ENCODE measurements at regions not wholly inside any gene's neighbourhood (a gene's known extent, or its start where the extent isn't known, plus 50 kb on each side); places are given as distances from the start of the nearest gene placed in this dataset.
"Not testable (repeated sequence)": the region's sequence is repeated elsewhere in the genome, so short reads cannot be mapped to it uniquely, and the experiment has no call there.

DNA sequence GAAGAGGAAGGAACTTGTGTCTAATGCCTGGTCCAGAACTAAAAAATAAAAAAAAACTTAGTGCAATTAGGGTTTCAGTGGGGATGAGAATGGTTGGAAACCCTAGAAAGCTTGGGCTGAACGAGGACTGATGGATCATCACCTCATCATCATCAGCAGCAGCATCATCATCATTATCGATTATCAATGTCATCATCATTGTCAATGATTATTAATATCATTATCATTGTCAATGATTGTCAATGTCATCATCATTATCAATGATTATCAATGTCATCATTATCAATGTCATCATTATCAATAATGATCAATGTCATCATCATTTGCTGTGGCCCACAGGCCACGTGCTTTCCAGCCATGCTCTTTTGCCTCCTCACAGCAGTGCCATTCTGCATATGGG lies 952.0 kb upstream of the ZNF722 start:
- DNase-seq: no peak

DNA sequence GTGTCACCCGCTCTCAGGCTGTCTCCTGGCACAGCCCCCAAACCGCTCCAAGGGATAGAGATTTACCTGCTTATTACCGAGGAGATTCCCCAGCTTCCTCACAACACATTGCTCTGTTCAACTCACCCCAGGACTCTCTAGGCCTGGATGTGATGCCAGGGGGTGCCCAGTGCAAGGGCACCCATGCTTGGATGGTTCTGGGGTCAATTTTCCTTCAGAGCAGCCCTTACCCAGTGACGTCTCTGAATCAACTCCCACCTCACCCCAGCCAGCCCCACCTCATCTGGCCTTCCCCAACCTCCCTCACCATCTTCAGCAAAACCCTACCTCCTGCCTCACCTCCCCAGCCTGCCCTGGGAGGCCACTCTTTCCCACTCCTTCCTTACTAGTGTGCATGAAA lies 951.6 kb upstream of the ZNF722 start:
- no peak for DNase-seq

DNA sequence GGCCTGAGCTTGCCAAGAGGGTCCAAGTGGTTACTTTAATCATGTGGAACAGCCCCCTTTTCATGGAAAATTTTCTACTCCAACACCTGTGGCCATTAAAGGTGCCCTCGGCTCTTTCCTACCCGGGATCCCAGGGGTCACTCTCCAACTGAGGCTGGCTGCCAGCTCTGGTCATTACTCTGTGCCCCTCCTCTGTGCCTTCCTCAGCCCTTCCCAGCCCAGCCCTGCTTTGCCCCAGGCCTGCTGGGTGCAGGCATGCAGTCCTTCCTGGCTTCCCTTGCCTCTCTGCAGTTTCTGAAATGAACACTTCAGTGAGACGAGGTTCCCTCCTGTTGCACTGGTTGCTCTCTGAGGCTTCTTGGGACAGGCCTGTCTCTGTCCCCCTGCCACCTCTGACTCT lies 951.1 kb upstream of the ZNF722 start:
- DNase-seq: no peak

DNA sequence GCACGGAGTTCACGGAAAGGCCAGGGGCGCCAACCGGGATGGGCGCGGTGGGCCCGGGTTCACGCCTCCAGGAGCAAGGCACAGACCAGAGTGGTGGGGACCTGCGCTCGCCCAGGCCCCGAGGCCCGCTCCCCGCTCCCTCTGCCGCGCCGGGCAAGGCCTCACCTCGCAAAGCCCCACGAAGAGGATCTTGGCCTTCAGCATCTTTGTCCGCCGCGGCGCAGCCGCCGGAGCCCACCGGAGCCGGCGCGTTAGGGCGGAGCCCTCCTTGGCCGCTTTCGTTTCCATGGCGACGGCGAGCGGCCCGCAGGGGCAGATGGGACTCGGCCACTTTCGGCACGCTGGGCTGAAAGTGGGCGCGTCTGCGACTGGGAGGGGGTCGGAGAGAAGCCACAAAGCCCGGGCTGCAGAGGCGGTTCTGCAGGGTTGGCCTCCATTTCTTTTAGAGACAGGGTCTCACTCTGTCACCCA lies 944.4 kb upstream of the ZNF722 start:
- no peak for DNase-seq

DNA sequence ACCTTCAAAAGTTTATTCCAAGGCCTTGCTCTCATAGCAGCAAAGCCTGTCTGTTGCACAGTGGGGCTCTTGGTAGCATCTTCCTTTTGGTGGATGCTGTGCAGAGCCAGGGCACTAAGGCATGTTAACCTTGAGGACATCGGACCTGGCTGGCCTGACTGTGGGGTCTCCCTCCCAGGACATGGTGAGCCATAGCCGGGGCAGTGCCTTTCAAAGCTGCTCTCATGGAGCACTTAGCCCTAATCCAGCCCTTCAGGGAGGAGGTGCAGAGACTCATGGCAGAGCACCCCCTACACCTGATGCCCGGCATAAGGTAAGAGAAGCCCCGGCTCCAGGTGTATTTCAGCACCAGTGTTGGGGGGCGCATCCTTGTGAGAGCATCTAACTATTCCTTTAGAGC lies 941.4 kb upstream of the ZNF722 start:
- no peak for DNase-seq

DNA sequence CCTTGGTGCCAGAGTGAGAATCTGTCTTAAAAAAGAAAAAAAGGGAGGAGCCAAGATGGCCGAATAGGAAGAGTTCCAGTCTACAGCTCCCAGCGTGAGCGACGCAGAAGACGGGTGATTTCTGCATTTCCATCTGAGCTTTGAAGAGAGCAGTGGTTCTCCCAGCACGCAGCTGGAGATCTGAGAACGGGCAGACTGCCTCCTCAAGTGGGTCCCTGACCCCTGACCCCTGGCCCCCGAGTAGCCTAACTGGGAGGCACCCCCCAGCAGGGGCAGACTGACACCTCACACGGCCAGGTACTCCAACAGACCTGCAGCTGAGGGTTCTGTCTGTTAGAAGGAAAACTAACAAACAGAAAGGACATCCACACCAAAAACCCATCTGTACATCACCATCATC lies 937.9 kb upstream of the ZNF722 start:
- DNase-seq: not testable (repeated sequence)

DNA sequence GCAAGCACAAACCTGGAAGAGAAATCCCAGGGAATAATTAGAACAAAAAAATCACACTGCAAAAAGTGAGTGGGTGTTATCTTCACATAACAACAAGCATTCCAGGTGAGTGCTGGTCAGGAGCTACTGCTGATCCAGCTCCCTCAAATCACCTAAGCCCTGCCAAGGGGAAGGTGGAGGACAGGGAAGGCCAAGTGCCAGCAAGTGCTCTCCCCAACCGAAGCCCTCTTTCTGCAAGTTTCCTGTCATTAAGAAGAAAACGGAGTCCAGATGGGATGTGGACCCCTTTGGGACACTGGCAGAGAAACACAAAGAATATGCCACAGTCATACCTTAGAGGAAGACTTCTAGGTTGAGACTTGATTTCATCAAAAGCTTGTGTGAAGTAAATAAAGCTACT lies 933.0 kb upstream of the ZNF722 start:
- DNase-seq: no peak

DNA sequence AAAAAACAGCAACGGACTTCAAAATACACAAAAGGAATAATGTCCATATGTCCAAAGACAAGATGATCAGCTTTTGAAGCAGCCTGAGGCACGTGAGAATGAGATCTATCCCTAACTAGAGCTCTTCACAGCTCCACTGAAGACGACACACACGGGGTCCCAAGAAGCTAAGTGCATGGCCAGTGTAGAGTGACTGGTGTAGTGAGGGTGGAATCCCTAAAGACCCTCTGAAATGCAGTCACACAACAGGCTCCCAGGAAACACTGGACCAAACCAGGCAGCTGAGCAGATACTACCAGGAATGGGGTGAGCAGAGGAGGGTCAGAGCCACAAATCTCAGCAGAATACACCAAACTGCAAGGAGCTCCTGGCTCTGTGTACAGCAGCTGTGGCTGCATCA lies 932.4 kb upstream of the ZNF722 start:
- DNase-seq: not testable (repeated sequence)

DNA sequence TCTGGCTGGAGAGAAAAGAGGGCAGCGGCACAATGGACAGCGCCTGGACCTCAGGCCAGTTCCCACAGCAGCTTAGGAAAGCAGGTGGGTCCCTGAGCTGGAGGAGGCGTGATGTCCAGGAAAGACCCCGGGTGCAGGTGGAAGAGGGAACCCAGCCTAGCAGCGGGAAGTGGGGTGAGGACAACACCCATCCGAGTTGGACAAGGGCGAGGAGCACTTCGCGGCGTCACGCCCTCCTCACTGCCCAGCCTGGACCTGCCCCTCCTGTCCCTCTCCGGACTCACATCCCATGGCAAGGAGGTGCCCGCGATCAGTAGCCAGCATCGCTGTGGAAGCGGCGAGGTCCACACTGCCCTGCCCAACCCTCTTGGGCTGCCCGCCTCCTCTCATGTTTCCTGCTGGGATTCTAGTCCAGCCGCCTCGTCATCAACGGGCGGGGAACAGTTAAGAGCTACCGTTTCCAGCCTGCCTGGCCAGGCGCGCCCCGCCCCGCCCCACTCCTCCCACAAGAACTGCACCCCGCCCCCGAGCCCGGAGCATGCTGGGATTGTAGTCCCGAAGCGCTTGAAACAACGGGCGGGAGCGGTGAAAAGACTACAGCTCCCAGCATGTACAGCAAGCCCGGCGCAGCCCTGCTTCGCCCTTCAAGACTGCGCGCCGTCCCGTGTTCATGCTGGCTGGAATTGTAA lies 930.6 kb upstream of the ZNF722 start:
- peak; percentile 13 for DNase-seq

DNA sequence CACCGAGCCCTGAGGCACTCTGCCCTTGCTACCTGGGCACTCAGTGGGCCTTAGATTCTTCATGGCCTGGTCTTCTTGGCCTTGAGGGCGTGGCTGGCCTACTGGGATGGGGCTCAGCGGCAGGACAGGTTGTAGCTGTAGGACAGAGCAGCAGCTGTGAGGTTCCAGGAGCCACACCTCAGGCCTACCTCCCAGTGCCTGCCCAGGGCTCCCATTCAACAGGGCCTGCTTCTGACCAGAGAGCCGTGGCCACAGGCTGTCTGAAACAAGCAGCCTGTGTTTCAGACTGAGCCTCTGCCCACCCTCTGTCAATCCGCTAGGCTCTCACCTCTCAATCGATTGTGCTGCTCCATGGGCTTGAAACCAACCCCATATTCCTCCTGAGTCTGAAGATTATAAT lies 928.0 kb upstream of the ZNF722 start:
- no peak for DNase-seq

DNA sequence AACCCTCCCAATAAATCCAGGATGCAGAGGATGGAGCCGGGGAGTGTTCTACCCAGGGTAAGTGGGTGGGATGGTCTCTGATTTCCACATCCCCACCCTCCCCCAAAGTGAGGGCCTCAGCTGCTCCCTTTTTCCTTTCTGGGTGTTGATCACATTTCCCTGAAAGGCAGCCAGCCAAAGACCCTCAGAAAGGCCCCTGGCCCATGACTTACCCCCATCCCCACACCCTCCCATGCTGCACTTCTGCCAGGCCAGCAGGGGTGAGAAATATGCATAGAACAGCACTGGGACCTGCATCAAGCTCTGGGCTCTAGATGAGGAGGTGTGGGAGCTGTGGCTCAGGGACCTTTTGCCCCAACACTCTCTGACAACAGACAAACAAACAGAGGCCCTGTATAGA lies 927.3 kb upstream of the ZNF722 start:
- no peak for DNase-seq

DNA sequence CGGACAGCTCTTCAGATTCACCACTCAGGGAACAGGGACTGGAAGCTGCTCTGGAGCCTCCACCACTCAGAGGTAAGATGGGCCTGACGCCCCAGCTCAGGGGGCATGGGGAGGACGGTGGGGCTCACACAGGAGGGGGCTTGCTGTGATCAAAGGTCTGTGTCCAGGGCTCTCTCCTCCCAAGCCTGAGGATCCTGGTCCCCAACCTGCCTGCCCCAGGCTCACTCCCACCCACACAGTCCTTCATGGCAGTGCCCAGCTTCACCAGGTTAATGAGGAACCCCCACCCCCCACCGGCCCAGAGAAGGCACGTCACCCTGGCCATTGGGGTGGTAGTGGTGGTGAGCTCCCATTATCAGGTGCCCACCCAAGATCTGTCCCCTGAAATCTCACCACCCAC lies 926.7 kb upstream of the ZNF722 start:
- DNase-seq: no peak

DNA sequence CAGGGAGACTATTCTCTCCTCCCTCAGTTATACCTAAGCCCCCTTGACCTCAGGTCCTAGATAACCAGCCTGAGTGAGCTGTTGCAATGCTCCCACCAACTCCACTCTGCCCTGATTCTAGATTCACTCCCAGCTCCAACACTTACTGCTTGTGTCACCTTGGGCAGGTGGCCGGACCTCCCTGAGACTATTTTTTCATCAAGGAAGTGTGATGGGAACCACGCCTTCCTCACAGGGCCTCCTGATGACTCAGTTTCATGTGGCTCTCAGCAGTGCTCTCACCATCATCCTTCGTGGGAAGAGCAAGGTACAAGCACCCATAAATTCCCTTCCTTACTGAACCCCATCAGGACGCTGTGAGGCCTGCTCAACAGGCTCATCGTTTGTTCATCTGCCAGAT lies 925.8 kb upstream of the ZNF722 start:
- no peak for DNase-seq

DNA sequence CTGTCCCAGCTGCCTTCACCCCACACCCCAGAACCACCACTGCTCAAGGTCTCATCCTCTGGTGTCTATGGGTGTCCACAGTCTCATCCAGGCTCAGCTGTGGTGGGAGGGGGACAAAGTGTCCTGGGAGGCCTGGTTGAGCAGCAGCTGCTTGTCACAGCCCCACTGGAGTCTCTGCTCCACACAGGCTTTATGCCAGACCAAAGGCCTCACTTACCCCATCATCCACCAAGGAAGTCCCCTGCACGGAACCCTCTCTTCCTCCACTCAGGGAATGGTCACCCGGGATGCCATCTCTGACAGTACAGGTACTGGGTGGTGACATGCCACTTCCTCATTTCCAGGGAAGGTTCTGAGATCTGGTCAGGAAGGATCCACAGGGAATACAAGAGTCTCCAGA lies 925.4 kb upstream of the ZNF722 start:
- DNase-seq: no peak

DNA sequence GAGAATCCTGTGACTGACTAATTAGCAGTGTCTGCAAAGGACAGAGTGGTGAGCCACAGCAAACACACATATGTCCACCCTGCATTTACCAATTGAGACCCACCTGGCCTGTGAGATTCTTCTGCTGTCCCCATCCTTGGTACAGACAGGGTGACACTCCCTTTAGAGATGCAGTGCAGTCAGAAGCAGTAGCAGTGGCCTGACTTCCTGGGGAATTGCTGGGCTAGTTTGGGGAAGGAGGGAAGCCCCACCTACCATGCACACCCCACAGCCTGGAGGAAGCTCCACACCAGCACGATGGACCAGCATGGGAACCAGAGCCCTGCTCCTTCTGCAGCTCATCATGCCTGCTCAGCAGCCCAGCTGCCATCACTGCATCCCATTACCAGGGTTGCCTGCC lies 924.9 kb upstream of the ZNF722 start:
- DNase-seq: no peak

DNA sequence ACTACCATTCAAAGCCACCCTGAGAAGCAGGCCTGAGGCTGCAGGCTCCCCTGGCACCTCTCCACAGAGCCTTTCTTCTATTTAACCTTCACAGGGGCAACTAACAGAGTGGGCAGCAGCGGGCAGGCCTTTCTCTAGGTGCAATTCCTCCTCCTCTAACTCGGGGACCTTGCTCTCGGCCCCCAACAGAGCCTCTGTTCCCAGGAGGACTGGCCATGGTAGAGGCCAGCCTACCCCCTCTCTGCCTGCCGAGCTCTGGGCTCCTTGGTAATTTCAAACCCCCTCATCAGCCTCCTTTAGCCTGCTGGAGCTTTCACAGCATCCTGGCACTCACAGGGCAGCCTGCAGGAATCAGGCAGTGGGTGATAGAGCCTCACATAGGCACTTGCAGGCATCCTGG lies 920.8 kb upstream of the ZNF722 start:
- no peak for DNase-seq

DNA sequence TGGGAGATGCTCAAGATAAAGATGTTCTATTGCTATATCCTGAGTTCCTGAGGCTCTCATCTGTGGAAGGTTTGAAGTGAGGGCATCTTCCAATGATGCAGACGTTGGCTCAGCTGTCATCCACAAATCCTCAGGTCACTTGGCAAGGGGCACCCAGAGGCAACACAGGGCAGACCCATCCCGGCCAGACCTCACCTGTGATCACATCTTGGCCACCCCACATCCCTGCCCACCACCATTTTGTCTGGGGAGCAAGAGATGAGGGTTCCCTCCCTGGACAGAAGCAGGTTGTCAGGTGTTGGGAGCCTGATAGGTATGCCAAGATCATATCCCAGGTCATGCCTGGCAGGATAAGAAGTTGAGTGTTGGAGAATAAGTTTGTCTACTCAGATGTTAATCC lies 918.2 kb upstream of the ZNF722 start:
- no peak for DNase-seq

DNA sequence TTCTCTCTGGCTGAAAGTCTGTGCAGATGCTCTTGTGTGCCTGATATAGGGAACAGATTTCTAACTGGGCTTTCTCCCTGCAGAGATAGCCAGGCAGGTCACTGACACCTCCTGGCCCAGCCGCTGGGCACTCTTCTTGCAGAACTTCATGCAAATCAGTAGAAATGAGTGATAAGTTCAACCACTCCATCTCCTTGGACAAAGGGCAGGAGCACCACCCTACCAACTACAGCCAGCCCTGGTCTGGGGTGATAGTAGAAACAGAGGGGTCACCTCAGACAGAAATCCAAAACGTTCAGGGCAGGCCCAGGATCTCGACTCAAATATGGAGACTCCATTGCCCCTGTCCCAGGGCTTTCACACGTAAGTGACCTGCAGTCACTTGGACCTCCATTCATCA lies 917.8 kb upstream of the ZNF722 start:
- no peak for DNase-seq

DNA sequence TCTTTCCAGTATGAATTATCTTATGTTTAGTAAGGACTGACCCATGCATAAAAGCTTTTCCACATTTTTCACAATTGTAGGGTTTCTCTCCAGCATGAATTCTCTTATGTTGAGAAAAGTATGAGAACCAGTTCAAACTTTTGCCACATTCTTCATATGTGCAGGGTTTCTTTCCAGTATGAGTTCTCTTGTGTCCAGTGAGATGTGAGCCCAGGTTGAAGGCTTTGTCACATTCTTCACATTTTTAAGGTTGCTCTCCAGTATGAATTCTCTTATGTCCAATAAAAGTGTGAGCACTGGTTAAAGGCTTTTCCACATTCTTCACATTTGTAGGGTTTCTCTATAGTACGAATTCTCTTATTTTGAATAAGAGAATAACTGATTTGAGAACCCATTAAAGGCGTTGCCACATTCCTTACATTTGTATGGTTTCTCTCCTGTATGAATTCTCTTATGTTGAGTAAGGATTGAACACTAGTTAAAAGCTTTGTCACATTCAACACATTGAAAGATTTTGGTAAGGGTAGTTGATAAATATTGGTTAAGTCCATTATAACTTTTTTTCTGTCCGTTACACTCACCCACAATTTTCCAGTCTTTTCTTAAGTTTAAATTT lies 911.0 kb upstream of the ZNF722 start:
- DNase-seq: no peak

DNA sequence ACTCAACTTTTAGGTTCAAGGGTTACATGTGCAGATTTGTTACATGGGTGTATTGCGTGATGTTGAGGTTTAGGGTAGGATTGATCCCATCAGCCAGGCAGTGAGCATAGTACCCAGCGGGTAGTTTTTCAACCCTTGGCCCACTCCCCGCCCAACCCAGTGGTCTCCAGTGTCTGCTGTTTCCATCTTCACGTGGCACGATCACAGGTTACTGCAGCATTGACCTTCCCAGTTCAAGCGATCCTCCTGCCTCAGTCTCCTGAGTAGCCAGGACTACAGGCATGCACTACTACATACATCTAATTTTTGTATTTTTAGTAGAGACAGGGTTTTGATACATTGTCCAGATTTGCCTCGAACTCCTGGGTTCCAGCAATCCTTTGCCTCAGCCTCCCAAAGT lies 905.7 kb upstream of the ZNF722 start:
- DNase-seq: no peak

DNA sequence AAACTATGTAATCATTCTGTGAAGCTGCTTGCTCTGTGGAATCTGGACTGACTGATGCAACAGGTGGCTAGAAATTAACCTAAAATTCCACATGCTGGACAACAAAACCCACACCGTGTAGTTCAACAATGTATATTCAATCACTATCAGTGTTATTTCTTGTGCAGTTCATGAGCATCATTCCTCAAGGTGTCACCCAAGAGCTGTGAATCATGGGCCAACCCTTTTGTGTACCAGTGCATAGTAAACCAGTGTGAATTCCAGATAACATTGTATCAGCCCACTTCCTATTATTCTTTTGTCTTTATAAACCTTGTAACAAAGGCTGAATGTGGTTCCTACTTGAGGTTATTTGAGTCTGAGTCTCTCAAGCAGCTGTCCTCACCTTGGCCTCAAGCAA lies 905.2 kb upstream of the ZNF722 start:
- no peak for DNase-seq

DNA sequence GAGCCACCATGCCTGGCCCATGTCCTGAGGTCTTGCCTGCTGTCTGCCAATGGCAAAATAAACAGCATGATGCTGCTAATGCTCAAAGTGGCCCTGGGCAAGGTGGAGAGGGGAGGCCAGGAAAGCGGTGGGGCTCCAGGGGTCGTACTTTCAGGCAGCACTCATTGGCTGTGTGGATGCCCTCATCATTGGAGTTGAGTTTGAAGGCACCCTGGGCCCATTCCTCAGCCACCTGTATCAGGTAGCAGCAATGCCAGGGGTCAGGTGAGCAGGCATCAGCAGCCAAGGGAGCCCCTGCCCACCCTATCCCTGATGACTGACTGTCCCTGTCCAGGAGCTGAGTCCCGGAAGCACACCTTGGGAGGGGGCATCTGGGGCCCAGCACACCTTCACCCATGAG lies 902.5 kb upstream of the ZNF722 start:
- DNase-seq: no peak

DNA sequence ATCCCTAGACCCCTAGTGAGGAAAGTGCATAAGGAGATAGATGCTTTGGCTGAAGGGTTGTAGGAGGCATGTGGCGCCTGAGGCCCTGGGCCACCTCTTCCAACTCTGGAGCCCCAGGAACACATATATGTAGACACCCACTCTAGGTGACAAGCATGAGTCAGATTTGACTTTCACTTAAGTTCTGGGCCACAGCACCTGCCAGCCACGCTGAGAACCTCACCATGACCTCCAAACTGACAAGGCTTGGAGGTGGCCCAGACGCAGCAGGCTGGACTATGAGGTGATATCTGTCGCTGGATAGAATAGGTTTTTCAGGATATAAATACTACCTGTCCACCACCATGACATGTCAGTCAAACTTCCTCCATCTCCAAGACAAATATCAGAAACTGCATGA lies 894.0 kb upstream of the ZNF722 start:
- no peak for DNase-seq

DNA sequence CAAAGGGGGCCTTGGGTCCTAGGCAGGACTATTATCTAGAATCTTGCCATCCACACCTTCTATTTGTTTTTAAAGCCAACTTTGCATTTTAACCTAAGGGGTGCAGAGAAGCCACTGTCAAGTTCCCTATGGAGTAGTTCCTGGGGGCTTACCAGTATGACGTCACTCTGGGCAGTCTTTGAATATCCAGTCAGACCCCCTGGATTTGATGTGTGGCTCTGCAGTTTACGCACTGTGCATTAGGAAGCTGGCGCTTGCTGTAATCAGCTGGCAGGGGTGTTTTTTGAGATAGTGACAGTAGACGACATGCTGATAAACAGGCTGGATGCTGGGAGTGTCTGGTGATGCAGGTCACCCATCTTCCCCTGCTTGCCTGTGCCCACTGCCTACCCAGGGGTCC lies 892.7 kb upstream of the ZNF722 start:
- no peak for DNase-seq

Data from NCI-H1694 (cell line).